Stimulated activated CD4-positive, alpha-beta T cell treated with anti-CD3 and anti-CD28 coated beads, Interleukin-1b, Interleukin-23, amount 100 ng/mL, for 24 hours (primary cell): ENCODE measurements at regions not wholly inside any gene's neighbourhood (a gene's known extent, or its start where the extent isn't known, plus 50 kb on each side); places are given as distances from the start of the nearest gene placed in this dataset.
"Not testable (repeated sequence)": the region's sequence is repeated elsewhere in the genome, so short reads cannot be mapped to it uniquely, and the experiment has no call there.

Experiments
- DNase-seq, 4 experiments: peaks; one replicate each; pipeline ENCODE4 v3.0.0-alpha.2; 2020; ENCODE audit warnings: low read depth in 4 of 4, low spot score in 1 of 4

- DNase-seq, result no peak
Measured at GRCh38 chr10:36766415-36766810, 359.0 kb upstream of the ANKRD30A start.

DNA sequence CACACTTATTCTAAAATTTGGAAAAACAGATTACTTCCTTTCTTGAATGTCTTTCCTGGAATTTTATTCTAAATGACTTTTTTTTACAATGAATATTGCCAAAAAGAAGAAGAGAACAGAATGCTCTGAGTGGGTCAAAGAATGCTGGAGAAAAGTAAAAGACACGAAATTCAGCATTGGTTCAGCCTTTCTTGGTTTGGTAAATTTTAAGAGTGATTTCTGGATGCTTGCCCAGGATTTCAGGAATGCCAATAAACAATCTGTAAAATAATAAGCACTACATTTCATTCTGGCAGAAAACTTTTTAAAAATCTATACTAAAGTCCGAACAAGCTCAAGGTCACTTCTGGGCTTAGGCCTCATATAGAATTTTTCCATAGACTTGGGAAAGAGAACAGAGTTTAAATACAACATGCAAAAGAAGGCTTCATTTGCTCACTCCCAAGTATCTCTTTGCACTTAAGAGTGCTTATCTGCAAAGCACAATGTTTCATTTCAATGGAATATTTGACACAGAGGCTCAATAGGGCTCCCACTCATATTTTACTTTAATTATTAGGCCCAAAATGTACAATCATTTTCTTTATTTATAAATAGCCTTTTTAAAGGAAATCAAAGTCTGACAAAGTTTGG, 359.5 kb upstream of the ANKRD30A start:
- no peak for DNase-seq

- DNase-seq, result no peak
Measured at GRCh38 chr10:36764823-36765222, 360.6 kb upstream of the ANKRD30A start.

- DNase-seq, result no peak
Measured at GRCh38 chr10:36761121-36761520, 364.3 kb upstream of the ANKRD30A start.

DNA sequence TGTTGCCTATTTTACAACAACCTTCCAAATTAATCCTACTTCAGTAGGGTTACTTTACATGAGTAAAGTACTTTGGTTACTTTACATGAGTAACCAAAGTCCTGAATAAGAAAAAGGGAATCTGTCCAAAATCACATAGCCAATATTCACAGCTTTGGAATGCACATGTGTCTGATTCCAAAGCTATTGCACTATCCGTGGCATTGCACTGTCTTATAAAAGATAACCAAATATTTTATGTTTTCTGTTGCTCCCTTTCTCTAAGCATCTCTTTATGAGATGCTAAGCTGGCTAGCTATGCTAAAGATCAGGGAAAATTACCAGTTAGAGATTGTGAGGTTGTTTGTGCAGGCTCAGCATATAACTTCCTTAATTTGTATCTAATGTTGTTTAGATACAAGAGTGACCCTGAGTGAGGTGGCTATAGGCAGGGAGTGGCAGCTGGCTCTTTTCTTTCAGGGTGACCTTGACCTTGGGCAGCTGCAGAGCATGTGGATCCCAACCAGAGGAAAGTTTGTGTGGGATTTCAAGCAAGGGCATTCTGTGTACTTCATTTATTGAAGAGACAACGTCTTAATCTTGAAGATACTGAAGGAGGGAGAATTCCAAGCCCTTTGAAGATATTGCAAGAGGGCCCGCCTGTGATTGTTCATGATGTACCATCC, 366.1 kb upstream of the ANKRD30A start:
- no peak for DNase-seq

- DNase-seq, result no peak
Measured at GRCh38 chr10:36748128-36748871, 377.1 kb upstream of the ANKRD30A start.

DNA sequence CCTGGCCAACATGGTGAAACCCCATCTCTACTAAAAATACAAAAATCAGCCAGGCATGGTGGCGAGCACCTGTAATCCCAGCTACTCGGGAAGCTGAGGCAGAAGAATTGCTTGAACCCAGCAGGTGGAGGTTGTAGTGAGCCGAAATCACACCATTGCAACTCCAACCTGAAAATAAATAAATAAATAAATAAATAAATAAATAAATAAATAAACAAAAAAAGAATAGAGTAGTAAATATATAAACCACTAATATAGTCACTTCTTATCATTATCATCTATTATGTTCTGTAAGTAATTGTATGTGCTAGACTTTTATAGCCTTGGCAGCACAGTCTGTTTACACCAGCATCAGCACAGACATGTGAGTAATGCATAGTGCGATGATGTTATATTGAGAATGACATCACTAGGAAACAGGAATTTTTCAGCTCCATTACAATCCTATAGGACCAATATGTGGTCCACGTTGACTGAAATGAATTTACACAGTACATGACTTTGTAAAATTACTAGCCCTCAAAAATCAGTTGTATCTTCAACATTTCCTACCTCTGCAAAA, 385.4 kb upstream of the ANKRD30A start:
- DNase-seq, result no peak

GRCh38 chr10:36738738-36739431, 386.5 kb upstream of the ANKRD30A start:
- no peak for DNase-seq

DNA sequence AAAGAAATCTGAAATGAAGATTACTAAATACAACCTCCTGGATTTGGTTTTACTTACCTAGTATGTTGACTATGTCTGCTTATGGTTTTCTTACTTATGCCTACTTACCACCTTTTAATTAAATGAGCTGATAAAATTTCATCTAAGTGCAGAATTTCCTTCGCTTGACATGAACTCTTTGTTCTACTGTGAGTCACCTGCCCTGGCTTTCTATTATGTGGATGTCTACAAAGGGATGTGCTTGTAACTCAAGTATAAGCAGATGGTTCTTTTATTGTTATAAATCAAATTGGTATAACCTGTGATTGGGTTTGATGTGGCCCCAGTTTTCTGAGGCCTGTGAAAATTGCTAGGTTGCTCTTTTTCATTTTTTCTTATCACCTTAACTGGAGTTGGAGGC, 389.1 kb upstream of the ANKRD30A start:
- no peak for DNase-seq

DNA sequence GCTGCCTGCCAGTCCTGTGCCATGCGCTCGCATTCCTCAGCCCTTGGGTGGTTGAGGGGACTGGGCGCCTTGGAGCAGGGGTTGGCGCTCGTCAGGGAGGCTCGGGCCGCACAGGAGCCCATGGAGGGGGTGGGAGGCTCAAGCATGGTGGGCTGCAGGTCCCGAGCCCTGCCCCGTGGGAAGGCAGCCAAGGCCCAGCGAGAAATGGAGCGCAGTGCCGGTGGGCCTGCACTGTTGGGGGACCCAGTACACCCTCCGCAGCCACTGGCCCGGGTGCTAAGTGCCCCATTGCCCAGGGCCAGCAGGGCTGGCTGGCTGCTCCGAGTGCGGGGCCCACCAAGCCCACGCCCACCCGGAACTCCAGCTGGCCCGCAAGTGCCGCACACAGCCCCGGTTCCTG, 390.8 kb upstream of the ANKRD30A start:
- not testable (repeated sequence) for DNase-seq

- DNase-seq, result no peak
Measured at GRCh38 chr10:36730316-36730715, 395.1 kb upstream of the ANKRD30A start.

DNA sequence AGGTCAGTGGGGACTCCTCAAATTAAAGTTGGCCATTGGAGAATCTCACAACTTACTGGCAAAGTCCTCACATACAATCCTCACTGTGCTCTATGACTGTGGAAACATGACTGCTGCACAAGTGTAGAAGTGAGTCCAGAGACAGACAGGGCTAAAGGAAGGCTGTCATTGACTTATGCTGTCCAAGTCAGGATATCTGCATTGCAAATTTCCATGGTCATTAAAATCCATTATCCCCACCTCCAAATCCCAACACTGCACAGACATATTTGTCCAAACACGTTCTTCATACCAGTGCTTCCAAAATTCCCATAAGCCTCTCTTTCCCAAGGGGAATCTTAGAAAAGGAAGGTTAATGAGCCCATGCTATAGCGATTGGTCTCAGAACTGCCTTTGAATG, 396.8 kb upstream of the ANKRD30A start:
- DNase-seq, result no peak

- no peak for DNase-seq
Measured at GRCh38 chr10:36725581-36726520, 399.5 kb upstream of the ANKRD30A start.

GRCh38 chr10:36722777-36723176, 402.6 kb upstream of the ANKRD30A start:
- no peak for DNase-seq

DNA sequence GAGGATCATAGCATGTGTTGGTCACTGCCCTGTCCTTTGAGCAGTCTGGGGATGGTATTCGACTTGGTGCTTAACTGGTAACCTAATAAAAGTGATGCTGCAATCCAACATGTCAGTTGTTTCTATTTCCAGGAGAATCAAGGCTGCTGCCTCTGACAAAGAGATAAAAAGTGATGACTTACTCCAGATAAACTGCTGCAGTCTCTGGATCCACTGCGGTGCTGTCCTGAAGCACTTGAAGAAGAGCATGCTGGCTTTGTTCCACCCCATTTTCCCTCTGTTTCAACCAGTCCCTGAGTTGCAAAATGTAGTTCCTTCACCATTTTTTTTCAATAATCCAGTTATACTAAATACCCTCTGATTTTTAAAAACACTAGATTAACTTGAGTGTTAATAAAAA, 403.5 kb upstream of the ANKRD30A start:
- no peak for DNase-seq

GRCh38 chr10:36720895-36721294, 404.5 kb upstream of the ANKRD30A start:
- DNase-seq, result no peak

- no peak for DNase-seq
Measured at GRCh38 chr10:36717118-36717517, 408.3 kb upstream of the ANKRD30A start.

GRCh38 chr10:36716291-36716690, 409.1 kb upstream of the ANKRD30A start:
- DNase-seq, result no peak

DNA sequence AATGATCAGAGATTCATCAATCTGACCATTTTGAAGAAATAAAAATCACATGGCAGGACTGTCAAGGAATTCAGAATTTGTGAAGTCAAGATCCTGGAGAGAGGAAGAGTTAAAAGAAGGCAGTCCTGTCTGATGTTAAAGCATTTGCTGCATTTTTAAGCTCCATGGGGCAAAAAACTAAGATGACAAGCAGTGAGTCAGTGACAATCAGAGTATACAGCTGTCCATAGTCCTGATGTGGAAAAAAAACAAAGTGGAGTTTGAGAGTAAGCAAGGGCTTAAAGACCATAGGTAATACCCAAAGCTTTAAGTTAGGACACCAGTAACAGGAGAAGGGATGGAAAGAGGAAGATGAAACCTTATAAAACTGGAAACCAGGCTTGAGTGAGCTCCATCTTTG, 412.7 kb upstream of the ANKRD30A start:
- no peak for DNase-seq

- DNase-seq, result no peak
Measured at GRCh38 chr10:36711361-36711760, 414.0 kb upstream of the ANKRD30A start.
